GM23338 (cell line): ENCODE measurements at regions not wholly inside any gene's neighbourhood (a gene's known extent, or its start where the extent isn't known, plus 50 kb on each side); places are given as distances from the start of the nearest gene placed in this dataset.

ENCODE experiments used
- ATAC-seq: fragments of 200-7000 bp; cut with Tn5 transposase; 3 replicates; pipeline ENCODE4 v1.9.1; 2020
- DNase-seq: peaks from one replicate; pipeline ENCODE4 v3.0.0-alpha.2; 2015; ENCODE audit warnings: low spot score
- H2AFZ ChIP-seq: fragments of 200-600 bp; sonication (generic); 2 replicates; pipeline ENCODE4 v1.8.0; 2016; ENCODE audit warnings: antibody characterized with exemption, mild to moderate bottlenecking, moderate library complexity
- H3F3A ChIP-seq: fragments of 200-600 bp; sonication (generic); replicated peaks from 2 replicates; pipeline ENCODE4 v1.8.0; 2017; ENCODE audit warnings: antibody characterized with exemption, mixed run types, low read depth
- H3K27ac ChIP-seq: fragments of 200-600 bp; sonication (generic); 2 replicates; pipeline ENCODE4 v1.6.1; 2016; ENCODE audit warnings: low read depth
- H3K27me3 ChIP-seq: fragments of 200-600 bp; sonication (generic); 2 replicates; pipeline ENCODE4 v1.8.0; 2016; ENCODE audit warnings: mild to moderate bottlenecking, mixed run types, moderate library complexity; ENCODE audit not compliant: insufficient read depth
- H3K36me3 ChIP-seq: fragments of 200-600 bp; sonication (generic); 2 replicates; pipeline ENCODE4 v1.8.0; 2016; ENCODE audit warnings: mild to moderate bottlenecking; ENCODE audit not compliant: insufficient read depth
- H3K4me1 ChIP-seq: fragments of 200-600 bp; sonication (generic); 2 replicates; pipeline ENCODE4 v1.8.0; 2016; ENCODE audit warnings: mild to moderate bottlenecking, moderate library complexity; ENCODE audit not compliant: insufficient read depth
- H3K4me2 ChIP-seq: fragments of 200-600 bp; sonication (generic); 2 replicates; pipeline ENCODE4 v1.7.1; 2017; ENCODE audit warnings: mixed run types
- H3K4me3 ChIP-seq: fragments of 200-600 bp; sonication (generic); 2 replicates; pipeline ENCODE4 v1.6.1; 2016; ENCODE audit warnings: mixed run types
- H3K79me2 ChIP-seq: fragments of 200-600 bp; sonication (generic); replicated peaks from 2 replicates; pipeline ENCODE4 v1.8.0; 2017; ENCODE audit warnings: mild to moderate bottlenecking; ENCODE audit not compliant: insufficient read depth
- H3K9me2 ChIP-seq: fragments of 200-600 bp; sonication (generic); 2 replicates; pipeline ENCODE4 v1.8.0; 2017; ENCODE audit not compliant: insufficient read depth
- H4K20me1 ChIP-seq: fragments of 200-600 bp; sonication (generic); replicated peaks from 2 replicates; pipeline ENCODE4 v1.8.0; 2017; ENCODE audit warnings: mild to moderate bottlenecking; ENCODE audit not compliant: insufficient read depth
- H3K27ac Mint-ChIP-seq: 2 replicates; pipeline ENCODE4 v1.8.0; 2020; ENCODE audit warnings: inconsistent platforms, mild to moderate bottlenecking, moderate library complexity, mixed read lengths
- H3K27me3 Mint-ChIP-seq: 3 replicates; pipeline ENCODE4 v1.8.0; 2022; ENCODE audit warnings: low read depth, mild to moderate bottlenecking, moderate library complexity, mixed read lengths, inconsistent platforms; ENCODE audit not compliant: insufficient read depth, poor library complexity
- H3K36me3 Mint-ChIP-seq: 3 replicates; pipeline ENCODE4 v1.8.0; 2021; ENCODE audit warnings: low read depth, mild to moderate bottlenecking, inconsistent platforms, moderate library complexity, mixed read lengths
- H3K4me1 Mint-ChIP-seq: 3 replicates; pipeline ENCODE4 v1.8.0; 2020; ENCODE audit warnings: mild to moderate bottlenecking, inconsistent platforms, mixed read lengths
- H3K4me3 Mint-ChIP-seq: 3 replicates; pipeline ENCODE4 v1.8.0; 2021; ENCODE audit warnings: moderate library complexity, mild to moderate bottlenecking, inconsistent platforms, mixed read lengths
- H3K9me3 Mint-ChIP-seq: 3 replicates; pipeline ENCODE4 v1.8.0; 2020; ENCODE audit warnings: moderate library complexity, mild to moderate bottlenecking, inconsistent platforms, mixed read lengths
- CREB1 ChIP-seq: fragments of 250-450 bp; sonication (Bioruptor Pico); IDR thresholded peaks from 2 replicates; pipeline ENCODE4 v1.5.0; 2020; ENCODE audit warnings: low read depth, mild to moderate bottlenecking, moderate library complexity
- CTCF ChIP-seq, 2 experiments: fragments of 200-600 bp in 1 of 2; sonication (generic) in 1 of 2; conservative IDR thresholded peaks; 2 replicates each; pipeline versions ENCODE4 v1.5.1 to v1.6.1; 2016 to 2017; ENCODE audit warnings: antibody characterized with exemption in 2 of 2, low read depth in 2 of 2, mild to moderate bottlenecking in 2 of 2, moderate library complexity in 1 of 2
- ETS1 ChIP-seq: IDR thresholded peaks from 2 replicates; pipeline ENCODE4 v1.6.1; 2016; ENCODE audit warnings: antibody characterized with exemption
- EZH2 ChIP-seq: fragments of 200-600 bp; sonication (generic); IDR thresholded peaks from one replicate; pipeline ENCODE4 v1.8.0; 2017; ENCODE audit warnings: antibody characterized with exemption, mild to moderate bottlenecking, low read depth; ENCODE audit not compliant: unreplicated experiment
- EZH2phosphoT487 ChIP-seq: fragments of 200-600 bp; sonication (generic); IDR thresholded peaks from one replicate; pipeline ENCODE4 v1.8.1; 2018; ENCODE audit warnings: antibody characterized with exemption; ENCODE audit not compliant: unreplicated experiment
- JUNB ChIP-seq: IDR thresholded peaks from one replicate; pipeline ENCODE4 v1.6.1; 2016; ENCODE audit warnings: antibody characterized with exemption; ENCODE audit not compliant: unreplicated experiment
- NANOG ChIP-seq: IDR thresholded peaks from 2 replicates; pipeline ENCODE4 v1.6.1; 2016; ENCODE audit warnings: antibody characterized with exemption, borderline replicate concordance
- POLR2AphosphoS5 ChIP-seq: IDR thresholded peaks from 2 replicates; pipeline ENCODE4 v1.6.1; 2016; ENCODE audit warnings: antibody characterized with exemption, low read depth
- REST ChIP-seq: IDR thresholded peaks from one replicate; pipeline ENCODE4 v1.6.1; 2018; ENCODE audit warnings: antibody characterized with exemption; ENCODE audit not compliant: unreplicated experiment
- STAT1 ChIP-seq: IDR thresholded peaks from one replicate; pipeline ENCODE4 v1.6.1; 2016; ENCODE audit warnings: antibody characterized with exemption; ENCODE audit not compliant: unreplicated experiment
- ZNF114 ChIP-seq: fragments of 250-450 bp; sonication (Bioruptor Pico); IDR thresholded peaks from 2 replicates; pipeline ENCODE4 v1.5.0; 2020; ENCODE audit warnings: mild to moderate bottlenecking, moderate library complexity
- ZNF331 ChIP-seq: fragments of 250-450 bp; sonication (Bioruptor Pico); IDR thresholded peaks from 2 replicates; pipeline ENCODE4 v1.5.0; 2020; ENCODE audit warnings: low read depth, mild to moderate bottlenecking, moderate library complexity
- ZNF462 ChIP-seq: fragments of 250-450 bp; sonication (Bioruptor Pico); IDR thresholded peaks from 2 replicates; pipeline ENCODE4 v1.5.0; 2020; ENCODE audit warnings: mild to moderate bottlenecking, moderate library complexity

GRCh38 chrX:87045352-87045751 is 472.2 kb upstream of the KLHL4 start:
- peaks cover 18% of the 10 kb centered on the region for H3K9me3 Mint-ChIP-seq
- Histone ChIP-seq H3K9me2 (peaks cover 4% of the 10 kb centered on the region; the same call in 1 of the 2 replicates), H3K79me2 (no peaks in the 10 kb centered on the region), H4K20me1 (no peaks in the 10 kb centered on the region), H3K4me3 (no peak overlapping the region), H3K4me2 (no peak overlapping the region), H3K4me1 (no peaks in the 10 kb centered on the region), H3K36me3 (no peaks in the 10 kb centered on the region), H3K27me3 (no peaks in the 10 kb centered on the region), H2AFZ (no peak overlapping the region), H3K27ac (no peak overlapping the region), H3F3A (no peaks in the 10 kb centered on the region)
- H3K4me1 Mint-ChIP-seq = peaks cover 4% of the 10 kb centered on the region
- H3K36me3 Mint-ChIP-seq = peaks cover 16% of the 10 kb centered on the region
- DNase-seq (peak; percentile 31), ATAC-seq (no peak)
- TF ChIP-seq ZNF462 (CRISPR knock-in tag) (no peak), POLR2AphosphoS5 (no peak), JUNB (no peak), ZNF331 (CRISPR knock-in tag) (no peak), ZNF114 (CRISPR knock-in tag) (no peak), CTCF (conservative IDR thresholded peaks at IDR 0.05; ENCODE audit: low read depth in 2 of 2) (no peak), ETS1 (no peak), STAT1 (no peak), EZH2phosphoT487 (no peak), REST (no peak), NANOG (no peak), EZH2 (no peak), CREB1 (CRISPR knock-in tag) (no peak)
- peaks cover 5% of the 10 kb centered on the region for H3K27me3 Mint-ChIP-seq
- no peak overlapping the region for H3K4me3 Mint-ChIP-seq
- H3K27ac Mint-ChIP-seq = no peak overlapping the region
